Activated naive CD8-positive, alpha-beta T cell treated with anti-CD3 and anti-CD28 coated beads, Interleukin-2, amount 10 ng/mL, durations not matched to agents 7 days and 5 days (primary cell): ENCODE measurements at regions not wholly inside any gene's neighbourhood (a gene's known extent, or its start where the extent isn't known, plus 50 kb on each side); places are given as distances from the start of the nearest gene placed in this dataset.

Experiments
- ATAC-seq: fragments of 150-1000 bp; cut with Tn5 transposase; one replicate; pipeline ENCODE4 v1.10.0; 2021; ENCODE audit warnings: low read depth, moderate library complexity
- POLR2A ChIA-PET: fragments of 350-600 bp; sonication (Branson Sonifier 250); formaldehyde crosslinking; loops from one replicate; lab custom pipeline; 2021; ENCODE audit warnings: antibody characterized with exemption; lab: Charles Lee
- DNase-seq: peaks from one replicate; pipeline ENCODE4 v3.0.0; 2021
- H3K27ac Mint-ChIP-seq: one replicate; pipeline ENCODE4 v1.8.0; 2022; ENCODE audit warnings: mild to moderate bottlenecking, mixed read lengths
- H3K27me3 Mint-ChIP-seq: one replicate; pipeline ENCODE4 v1.8.0; 2022; ENCODE audit warnings: mild to moderate bottlenecking, moderate library complexity, mixed read lengths
- H3K36me3 Mint-ChIP-seq: one replicate; pipeline ENCODE4 v1.8.0; 2021; ENCODE audit warnings: mild to moderate bottlenecking, mixed read lengths
- H3K4me1 Mint-ChIP-seq: one replicate; pipeline ENCODE4 v1.8.0; 2021; ENCODE audit warnings: mixed read lengths
- H3K4me3 Mint-ChIP-seq: one replicate; pipeline ENCODE4 v1.8.0; 2022; ENCODE audit warnings: mild to moderate bottlenecking, moderate library complexity, mixed read lengths
- H3K9me3 Mint-ChIP-seq: one replicate; pipeline ENCODE4 v1.8.0; 2021; ENCODE audit warnings: mixed read lengths

- H3K27me3 Mint-ChIP-seq, result peaks cover 13% of the 10 kb centered on the region
- ATAC-seq (no peak), DNase-seq (no peak)
- POLR2A ChIA-PET, result no interaction called here
- no peak overlapping the region for H3K27ac Mint-ChIP-seq
- H3K4me1 Mint-ChIP-seq, result no peaks in the 10 kb centered on the region
- H3K9me3 Mint-ChIP-seq, result peaks cover 7% of the 10 kb centered on the region
- H3K4me3 Mint-ChIP-seq, result no peak overlapping the region
- H3K36me3 Mint-ChIP-seq, result no peaks in the 10 kb centered on the region
Measured at GRCh38 chr15:100802421-100803170, 77.0 kb upstream of the ALDH1A3 start.

- no peak for DNase-seq
- ATAC-seq, result no peak
Measured at GRCh38 chr15:100803171-100803440, 76.5 kb upstream of the ALDH1A3 start.

DNA sequence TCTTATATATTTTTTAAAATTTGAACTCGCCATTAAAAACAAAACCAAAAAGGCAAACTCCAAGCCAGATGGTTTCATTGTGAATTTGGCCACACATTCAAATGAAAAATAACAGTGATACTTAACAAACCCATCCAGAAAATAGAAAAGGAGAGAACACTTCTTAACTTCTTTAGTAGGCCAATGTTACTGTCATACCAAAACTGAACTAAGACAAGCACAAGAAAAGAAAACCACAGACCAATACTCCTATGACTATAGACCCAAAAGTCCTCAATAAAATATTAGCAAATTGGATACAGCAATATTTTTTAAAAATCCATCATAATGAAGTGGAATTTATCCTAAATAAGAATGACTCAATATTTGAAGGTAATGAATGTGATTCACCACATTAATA, 73.5 kb upstream of the ALDH1A3 start:
- POLR2A ChIA-PET, result no interaction called here
- no peaks in the 10 kb centered on the region for H3K4me1 Mint-ChIP-seq
- ATAC-seq (no peak), DNase-seq (no peak)
- H3K36me3 Mint-ChIP-seq, result no peaks in the 10 kb centered on the region
- peaks cover 8% of the 10 kb centered on the region for H3K9me3 Mint-ChIP-seq
- no peak overlapping the region for H3K27ac Mint-ChIP-seq
- H3K4me3 Mint-ChIP-seq, result no peak overlapping the region
- peaks cover 6% of the 10 kb centered on the region for H3K27me3 Mint-ChIP-seq

More at GRCh38 chr15:100803171-100803440, 76.5 kb upstream of the ALDH1A3 start:
- no peaks in the 10 kb centered on the region for H3K4me1 Mint-ChIP-seq
- no peak overlapping the region for H3K27ac Mint-ChIP-seq
- peaks cover 10% of the 10 kb centered on the region for H3K27me3 Mint-ChIP-seq
- POLR2A ChIA-PET, result no interaction called here
- H3K36me3 Mint-ChIP-seq, result no peaks in the 10 kb centered on the region
- peaks cover 7% of the 10 kb centered on the region for H3K9me3 Mint-ChIP-seq
- H3K4me3 Mint-ChIP-seq, result no peak overlapping the region

DNA sequence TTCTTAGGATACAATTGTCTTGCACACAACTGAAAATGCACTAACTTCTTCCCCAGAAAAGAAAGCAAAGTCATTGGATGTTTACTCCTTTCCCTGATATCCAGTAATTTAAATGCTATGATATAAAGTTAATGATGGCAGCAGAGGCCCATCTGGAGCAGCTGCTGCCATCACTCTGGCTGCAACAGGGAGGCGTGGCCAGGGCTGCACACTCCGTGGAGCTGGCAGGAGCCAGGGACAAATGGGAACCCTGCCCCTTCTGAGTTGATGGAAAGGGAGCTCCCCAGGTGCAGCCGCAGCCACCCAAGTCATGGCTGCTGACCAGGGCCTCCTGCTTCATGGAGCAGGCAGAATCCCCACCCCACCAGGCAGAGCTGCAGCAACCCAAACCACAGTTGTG, 72.6 kb upstream of the ALDH1A3 start:
- POLR2A ChIA-PET, result no interaction called here
- DNase-seq (no peak), ATAC-seq (no peak)
- peaks cover 6% of the 10 kb centered on the region for H3K27me3 Mint-ChIP-seq
- H3K36me3 Mint-ChIP-seq, result no peaks in the 10 kb centered on the region
- H3K9me3 Mint-ChIP-seq, result peaks cover 8% of the 10 kb centered on the region
- no peaks in the 10 kb centered on the region for H3K4me1 Mint-ChIP-seq
- no peak overlapping the region for H3K27ac Mint-ChIP-seq
- no peak overlapping the region for H3K4me3 Mint-ChIP-seq

- Mint-ChIP-seq H3K36me3 (no peaks in the 10 kb centered on the region), H3K27ac (no peak overlapping the region), H3K27me3 (peaks cover 6% of the 10 kb centered on the region), H3K4me3 (no peak overlapping the region), H3K9me3 (peaks cover 8% of the 10 kb centered on the region), H3K4me1 (peaks cover 6% of the 10 kb centered on the region)
- POLR2A ChIA-PET, result no interaction called here
- no peak for DNase-seq
- no peak for ATAC-seq
Measured at GRCh38 chr15:100808691-100809090, 70.9 kb upstream of the ALDH1A3 start.

- ATAC-seq, result no peak
- Mint-ChIP-seq H3K4me3 (no peak overlapping the region), H3K4me1 (peaks cover 6% of the 10 kb centered on the region), H3K36me3 (no peaks in the 10 kb centered on the region), H3K27me3 (peaks cover 6% of the 10 kb centered on the region), H3K27ac (no peak overlapping the region), H3K9me3 (peaks cover 8% of the 10 kb centered on the region)
- POLR2A ChIA-PET, result no interaction called here
- no peak for DNase-seq
Measured at GRCh38 chr15:100809151-100809550, 70.5 kb upstream of the ALDH1A3 start.

- POLR2A ChIA-PET, result no interaction called here
- DNase-seq (no peak), ATAC-seq (no peak)
- no peak overlapping the region for H3K4me3 Mint-ChIP-seq
- H3K36me3 Mint-ChIP-seq, result no peaks in the 10 kb centered on the region
- peaks cover 9% of the 10 kb centered on the region for H3K9me3 Mint-ChIP-seq
- peaks cover 5% of the 10 kb centered on the region for H3K27me3 Mint-ChIP-seq
- H3K27ac Mint-ChIP-seq, result no peak overlapping the region
- H3K4me1 Mint-ChIP-seq, result peaks cover 6% of the 10 kb centered on the region
Measured at GRCh38 chr15:100809587-100809986, 70.0 kb upstream of the ALDH1A3 start.

DNA sequence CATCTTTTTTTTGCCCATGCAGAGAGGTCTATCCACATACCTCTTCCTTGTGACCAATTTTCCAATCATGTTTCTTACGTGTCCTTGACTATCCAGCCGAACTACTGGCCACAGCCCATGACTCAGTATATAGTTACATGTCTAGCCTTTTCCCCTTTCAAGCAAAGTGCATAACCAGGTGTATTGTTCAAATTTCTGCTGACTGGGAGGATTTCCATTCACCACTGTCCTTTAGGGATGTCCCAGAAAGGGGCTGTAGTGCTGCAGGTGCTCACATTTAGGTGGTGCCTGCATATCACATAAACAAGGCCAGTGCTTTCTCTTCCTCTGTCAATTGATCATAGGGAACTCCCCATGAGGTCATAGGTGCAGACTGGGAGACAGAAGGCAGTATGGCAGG, 69.4 kb upstream of the ALDH1A3 start:
- ATAC-seq (no peak), DNase-seq (no peak)
- H3K4me3 Mint-ChIP-seq, result no peak overlapping the region
- POLR2A ChIA-PET, result no interaction called here
- H3K27me3 Mint-ChIP-seq, result peaks cover 8% of the 10 kb centered on the region
- H3K9me3 Mint-ChIP-seq, result peaks cover 10% of the 10 kb centered on the region
- peaks cover 6% of the 10 kb centered on the region for H3K4me1 Mint-ChIP-seq
- H3K36me3 Mint-ChIP-seq, result no peaks in the 10 kb centered on the region
- no peak overlapping the region for H3K27ac Mint-ChIP-seq

- no peak overlapping the region for H3K27ac Mint-ChIP-seq
- peaks cover 10% of the 10 kb centered on the region for H3K9me3 Mint-ChIP-seq
- peaks cover 5% of the 10 kb centered on the region for H3K27me3 Mint-ChIP-seq
- no peak overlapping the region for H3K4me3 Mint-ChIP-seq
- POLR2A ChIA-PET, result no interaction called here
- no peaks in the 10 kb centered on the region for H3K36me3 Mint-ChIP-seq
- H3K4me1 Mint-ChIP-seq, result peaks cover 6% of the 10 kb centered on the region
- DNase-seq (no peak), ATAC-seq (no peak)
Measured at GRCh38 chr15:100810831-100811230, 68.8 kb upstream of the ALDH1A3 start.

- POLR2A ChIA-PET, result no interaction called here
- H3K36me3 Mint-ChIP-seq, result no peaks in the 10 kb centered on the region
- H3K9me3 Mint-ChIP-seq, result peaks cover 8% of the 10 kb centered on the region
- H3K27ac Mint-ChIP-seq, result no peak overlapping the region
- DNase-seq (no peak), ATAC-seq (no peak)
- no peak overlapping the region for H3K4me3 Mint-ChIP-seq
- H3K4me1 Mint-ChIP-seq, result peaks cover 6% of the 10 kb centered on the region
- peaks cover 5% of the 10 kb centered on the region for H3K27me3 Mint-ChIP-seq
Measured at GRCh38 chr15:100812802-100813201, 66.8 kb upstream of the ALDH1A3 start.

DNA sequence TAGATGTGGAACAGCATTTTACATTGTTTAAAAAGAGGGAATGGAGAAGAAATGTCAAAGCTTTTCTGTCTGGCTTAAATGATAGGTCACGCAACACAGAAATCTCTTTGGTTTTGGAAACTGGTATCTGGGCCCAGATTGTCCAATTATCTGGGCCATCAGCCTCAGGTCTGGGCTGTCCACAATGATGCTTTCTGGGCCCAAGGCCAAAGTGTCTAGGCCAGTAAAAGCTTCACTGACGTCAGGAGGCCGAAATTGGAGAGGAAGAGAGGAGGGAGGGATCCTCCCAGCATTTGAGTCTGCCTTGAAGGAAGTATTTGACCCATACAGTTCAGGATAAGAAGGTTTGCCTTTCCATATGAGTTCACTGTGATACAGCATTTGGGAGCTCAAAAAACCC, 60.7 kb upstream of the ALDH1A3 start:
- no peak overlapping the region for H3K4me3 Mint-ChIP-seq
- ATAC-seq (no peak), DNase-seq (no peak)
- no peaks in the 10 kb centered on the region for H3K4me1 Mint-ChIP-seq
- POLR2A ChIA-PET, result no interaction called here
- H3K27ac Mint-ChIP-seq, result no peak overlapping the region
- H3K9me3 Mint-ChIP-seq, result peaks cover 8% of the 10 kb centered on the region
- no peaks in the 10 kb centered on the region for H3K36me3 Mint-ChIP-seq
- H3K27me3 Mint-ChIP-seq, result peaks cover 31% of the 10 kb centered on the region

GRCh38 chr15:100820528-100820927, 59.1 kb upstream of the ALDH1A3 start:
- Mint-ChIP-seq H3K9me3 (peaks cover 3% of the 10 kb centered on the region), H3K27ac (no peak overlapping the region), H3K4me3 (no peak overlapping the region), H3K27me3 (peaks cover 38% of the 10 kb centered on the region), H3K36me3 (no peaks in the 10 kb centered on the region), H3K4me1 (no peaks in the 10 kb centered on the region)
- ATAC-seq, result no peak
- POLR2A ChIA-PET, result no interaction called here
- no peak for DNase-seq

DNA sequence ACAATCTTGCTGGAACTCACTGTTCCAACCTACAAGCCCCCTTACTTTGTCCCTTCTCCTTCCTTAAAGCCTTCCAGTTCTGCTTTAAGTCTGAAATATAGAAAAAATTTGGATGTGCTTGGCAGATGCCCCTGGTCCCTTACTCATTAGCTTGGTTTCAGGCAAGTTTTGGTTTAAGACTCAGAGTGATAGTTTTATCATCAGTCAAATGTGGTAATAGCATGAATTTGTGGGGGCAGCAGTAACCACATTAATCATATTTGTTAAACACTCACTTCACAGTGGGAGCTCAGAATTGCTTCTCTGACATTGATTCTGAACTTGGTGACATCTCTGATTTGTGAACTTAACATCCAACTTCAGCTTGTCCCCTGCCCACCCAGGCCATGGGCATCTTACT, 58.3 kb upstream of the ALDH1A3 start:
- no peak overlapping the region for H3K27ac Mint-ChIP-seq
- POLR2A ChIA-PET, result no interaction called here
- peaks cover 39% of the 10 kb centered on the region for H3K27me3 Mint-ChIP-seq

DNA sequence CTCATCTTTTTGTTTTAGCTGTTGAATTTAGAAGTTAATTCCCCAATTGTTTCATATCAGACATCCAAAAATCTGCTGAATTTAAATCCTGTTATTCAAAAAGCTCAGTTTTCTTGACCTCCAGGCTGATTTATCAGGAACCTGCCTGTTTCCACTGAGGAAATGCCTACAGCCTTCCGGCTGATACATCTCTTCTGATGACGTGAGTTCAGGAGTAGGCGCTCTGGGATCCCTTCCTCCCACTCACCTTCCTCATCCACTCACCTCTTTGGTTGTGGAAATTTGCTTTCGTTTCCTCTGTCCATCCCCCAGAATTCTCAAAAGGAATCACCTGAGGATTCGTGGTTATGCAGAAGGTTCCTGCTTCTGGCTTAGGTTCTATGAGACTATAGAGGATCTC, 55.4 kb upstream of the ALDH1A3 start:
- H3K36me3 Mint-ChIP-seq, result no peaks in the 10 kb centered on the region
- no peak overlapping the region for H3K4me3 Mint-ChIP-seq
- DNase-seq, result no peak
- no peaks in the 10 kb centered on the region for H3K4me1 Mint-ChIP-seq
- POLR2A ChIA-PET, result no interaction called here
- no peak overlapping the region for H3K27ac Mint-ChIP-seq
- ATAC-seq, result no peak
- peaks cover 3% of the 10 kb centered on the region for H3K9me3 Mint-ChIP-seq
- peaks cover 46% of the 10 kb centered on the region for H3K27me3 Mint-ChIP-seq

More for the DNA sequence above, 58.3 kb upstream of the ALDH1A3 start:
- H3K4me1 Mint-ChIP-seq, result no peaks in the 10 kb centered on the region
- no peaks in the 10 kb centered on the region for H3K36me3 Mint-ChIP-seq
- no peak overlapping the region for H3K4me3 Mint-ChIP-seq
- H3K9me3 Mint-ChIP-seq, result peaks cover 3% of the 10 kb centered on the region
- DNase-seq (no peak), ATAC-seq (no peak)

DNA sequence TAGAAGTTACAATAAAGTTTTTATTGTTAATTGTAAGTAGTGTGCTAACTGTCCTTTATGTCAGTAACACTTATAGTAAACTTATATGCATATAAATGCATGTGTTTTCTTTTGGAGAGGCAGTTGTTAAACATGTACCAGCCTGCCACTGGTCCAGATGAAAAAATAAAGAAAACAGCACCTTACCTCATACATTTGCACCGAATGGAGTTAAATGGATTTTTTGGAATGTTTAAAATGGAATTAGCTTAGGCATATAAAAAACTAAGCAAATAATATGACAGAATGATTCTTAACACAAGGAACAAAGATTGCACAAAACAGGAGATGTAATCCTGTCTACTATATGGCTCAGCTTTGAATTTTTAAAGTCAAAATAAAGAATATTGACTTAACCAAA, 50.2 kb upstream of the ALDH1A3 start:
- no peak for DNase-seq
- POLR2A ChIA-PET, result no interaction called here
- Mint-ChIP-seq H3K4me3 (no peak overlapping the region), H3K36me3 (no peaks in the 10 kb centered on the region), H3K27me3 (peaks cover 25% of the 10 kb centered on the region), H3K9me3 (no peaks in the 10 kb centered on the region), H3K27ac (no peak overlapping the region), H3K4me1 (no peaks in the 10 kb centered on the region)
- no peak for ATAC-seq
